ENCODE measurements at regions not wholly inside any gene's neighbourhood (a gene's known extent, or its start where the extent isn't known, plus 50 kb on each side); places are given as distances from the start of the nearest gene placed in this dataset.

GRCh38 chr18:51943281-51943680, 396.7 kb upstream of the DCC start:
- TF ChIP-seq EP300 (IDR thresholded peaks at IDR 0.05) (no peak), POLR2A (IDR thresholded peaks at IDR 0.05) (no peak)
- TF ChIP-seq, protein P1, sequence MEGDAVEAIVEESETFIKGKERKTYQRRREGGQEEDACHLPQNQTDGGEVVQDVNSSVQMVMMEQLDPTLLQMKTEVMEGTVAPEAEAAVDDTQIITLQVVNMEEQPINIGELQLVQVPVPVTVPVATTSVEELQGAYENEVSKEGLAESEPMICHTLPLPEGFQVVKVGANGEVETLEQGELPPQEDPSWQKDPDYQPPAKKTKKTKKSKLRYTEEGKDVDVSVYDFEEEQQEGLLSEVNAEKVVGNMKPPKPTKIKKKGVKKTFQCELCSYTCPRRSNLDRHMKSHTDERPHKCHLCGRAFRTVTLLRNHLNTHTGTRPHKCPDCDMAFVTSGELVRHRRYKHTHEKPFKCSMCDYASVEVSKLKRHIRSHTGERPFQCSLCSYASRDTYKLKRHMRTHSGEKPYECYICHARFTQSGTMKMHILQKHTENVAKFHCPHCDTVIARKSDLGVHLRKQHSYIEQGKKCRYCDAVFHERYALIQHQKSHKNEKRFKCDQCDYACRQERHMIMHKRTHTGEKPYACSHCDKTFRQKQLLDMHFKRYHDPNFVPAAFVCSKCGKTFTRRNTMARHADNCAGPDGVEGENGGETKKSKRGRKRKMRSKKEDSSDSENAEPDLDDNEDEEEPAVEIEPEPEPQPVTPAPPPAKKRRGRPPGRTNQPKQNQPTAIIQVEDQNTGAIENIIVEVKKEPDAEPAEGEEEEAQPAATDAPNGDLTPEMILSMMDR (IDR thresholded peaks at IDR 0.05) = no peak
